ENCODE measurements at regions not wholly inside any gene's neighbourhood (a gene's known extent, or its start where the extent isn't known, plus 50 kb on each side); places are given as distances from the start of the nearest gene placed in this dataset.

GRCh38 chr10:123354521-123354920 lies 200.3 kb downstream of the BUB3 start:
- no peak for DNase-seq (ENCODE audit: extremely low read depth, low read depth)
- TF ChIP-seq CTCF (IDR thresholded peaks at IDR 0.05; ENCODE audit: low read depth, low read length, missing control alignments) = no peak
- H3K4me3 ChIP-seq (replicated peaks; ENCODE audit: low read depth, low read length) = no peak overlapping the region

GRCh38 chr10:123355748-123356481 lies 201.7 kb downstream of the BUB3 start:
- no peak for DNase-seq (ENCODE audit: extremely low read depth, low read depth)
- no peak for TF ChIP-seq CTCF (IDR thresholded peaks at IDR 0.05; ENCODE audit: low read depth, low read length, missing control alignments)
- no peak overlapping the region for H3K4me3 ChIP-seq (replicated peaks; ENCODE audit: low read depth, low read length)

GRCh38 chr10:123356799-123357198 lies 202.6 kb downstream of the BUB3 start:
- DNase-seq (ENCODE audit: extremely low read depth, low read depth) = no peak
- H3K4me3 ChIP-seq (replicated peaks; ENCODE audit: low read depth, low read length) = no peak overlapping the region
- TF ChIP-seq CTCF (IDR thresholded peaks at IDR 0.05; ENCODE audit: low read depth, low read length, missing control alignments) = no peak

GRCh38 chr10:123357421-123357930 lies 203.3 kb downstream of the BUB3 start:
- TF ChIP-seq CTCF (IDR thresholded peaks at IDR 0.05; ENCODE audit: low read depth, low read length, missing control alignments) = no peak
- H3K4me3 ChIP-seq (replicated peaks; ENCODE audit: low read depth, low read length) = no peak overlapping the region
- no peak for DNase-seq (ENCODE audit: extremely low read depth, low read depth)

- TF ChIP-seq CTCF (IDR thresholded peaks at IDR 0.05; ENCODE audit: low read depth, low read length, missing control alignments) = no peak
- no peak for DNase-seq (ENCODE audit: extremely low read depth, low read depth)
- no peak overlapping the region for H3K4me3 ChIP-seq (replicated peaks; ENCODE audit: low read depth, low read length)
Observed at GRCh38 chr10:123359539-123359938, 205.3 kb downstream of the BUB3 start.

- no peak for TF ChIP-seq CTCF (IDR thresholded peaks at IDR 0.05; ENCODE audit: low read depth, low read length, missing control alignments)
- no peak for DNase-seq (ENCODE audit: extremely low read depth, low read depth)
- H3K4me3 ChIP-seq (replicated peaks; ENCODE audit: low read depth, low read length) = no peak overlapping the region
Observed at GRCh38 chr10:123361832-123362231, 207.6 kb downstream of the BUB3 start.

Data from HFF-Myc (cell line).